ENCODE measurements at regions not wholly inside any gene's neighbourhood (a gene's known extent, or its start where the extent isn't known, plus 50 kb on each side); places are given as distances from the start of the nearest gene placed in this dataset.
A peak's percentile ranks its signal among the peaks of the same experiment; 100 is the strongest.

- ATAC-seq = peak; percentile 35
- Histone ChIP-seq H3K4me3 (no peak overlapping the region), H3K27me3 (no peaks in the 10 kb centered on the region), H3K9me3 (no peaks in the 10 kb centered on the region), H3K27ac (no peak overlapping the region), H3K36me3 (no peaks in the 10 kb centered on the region), H3K4me1 (no peaks in the 10 kb centered on the region)
- WGBS, 2 donors (ENCODE audit: low coverage in 1 of 2) = 37 to 54% methylated on average over 4 of the region's 4 CpGs
- TF ChIP-seq POLR2A (IDR thresholded peaks at IDR 0.05) = no peak
- TF ChIP-seq EP300 (IDR thresholded peaks at IDR 0.05) = no peak
- TF ChIP-seq POLR2AphosphoS5 (IDR thresholded peaks at IDR 0.05) = no peak
- no peak for TF ChIP-seq CTCF (IDR thresholded peaks at IDR 0.05)
Measured at GRCh38 chr5:161105525-161105924, 253.5 kb upstream of the ATP10B start.

- 74 to 88% methylated on average over 4 of the region's 4 CpGs for WGBS, 2 donors (ENCODE audit: low coverage in 1 of 2)
- Histone ChIP-seq H3K27ac (no peak overlapping the region), H3K9me3 (no peaks in the 10 kb centered on the region), H3K36me3 (no peaks in the 10 kb centered on the region), H3K27me3 (peaks cover 3% of the 10 kb centered on the region), H3K4me1 (no peaks in the 10 kb centered on the region), H3K4me3 (no peak overlapping the region)
- ATAC-seq = no peak
- TF ChIP-seq EP300 (IDR thresholded peaks at IDR 0.05) (no peak), POLR2A (IDR thresholded peaks at IDR 0.05) (no peak), POLR2AphosphoS5 (IDR thresholded peaks at IDR 0.05) (no peak), CTCF (IDR thresholded peaks at IDR 0.05) (no peak)
Measured at GRCh38 chr5:161098516-161098915, 246.5 kb upstream of the ATP10B start.

- H3K27ac ChIP-seq = no peak overlapping the region
- peaks cover 3% of the 10 kb centered on the region for H3K27me3 ChIP-seq
- TF ChIP-seq CTCF (IDR thresholded peaks at IDR 0.05) (no peak), POLR2AphosphoS5 (IDR thresholded peaks at IDR 0.05) (no peak), EP300 (IDR thresholded peaks at IDR 0.05) (no peak), POLR2A (IDR thresholded peaks at IDR 0.05) (no peak)
- ATAC-seq = no peak
- no peaks in the 10 kb centered on the region for H3K4me1 ChIP-seq
- no peak overlapping the region for H3K4me3 ChIP-seq
- WGBS, 2 donors (ENCODE audit: low coverage in 1 of 2) = 36 to 62% methylated on average over 3 to 4 of the region's 4 CpGs
- no peaks in the 10 kb centered on the region for H3K9me3 ChIP-seq
- no peaks in the 10 kb centered on the region for H3K36me3 ChIP-seq
Measured at GRCh38 chr5:161096581-161096980, 244.6 kb upstream of the ATP10B start.

- peaks cover 3% of the 10 kb centered on the region for H3K27me3 ChIP-seq
Measured at GRCh38 chr5:161095953-161096352, 243.9 kb upstream of the ATP10B start.

More at GRCh38 chr5:161095953-161096352, 243.9 kb upstream of the ATP10B start:
- H3K4me3 ChIP-seq = no peak overlapping the region
- H3K4me1 ChIP-seq = no peaks in the 10 kb centered on the region
- TF ChIP-seq POLR2A (IDR thresholded peaks at IDR 0.05) = no peak
- TF ChIP-seq POLR2AphosphoS5 (IDR thresholded peaks at IDR 0.05) = no peak
- no peak for TF ChIP-seq EP300 (IDR thresholded peaks at IDR 0.05)
- TF ChIP-seq CTCF (IDR thresholded peaks at IDR 0.05) = no peak
- no peak overlapping the region for H3K27ac ChIP-seq
- no peaks in the 10 kb centered on the region for H3K36me3 ChIP-seq
- 29 to 56% methylated on average over 2 of the region's 2 CpGs for WGBS, 2 donors (ENCODE audit: low coverage in 1 of 2)
- no peaks in the 10 kb centered on the region for H3K9me3 ChIP-seq
- no peak for ATAC-seq

Data from gastroesophageal sphincter (tissue), 4 donors.